PC-9 (cell line): ENCODE measurements at regions not wholly inside any gene's neighbourhood (a gene's known extent, or its start where the extent isn't known, plus 50 kb on each side); places are given as distances from the start of the nearest gene placed in this dataset.

Experiments used
- BruUV-seq: library from RNA; stranded (reverse); fragments of 400-500 nt; replicated peaks from 2 replicates; lab custom pipeline; 2021; lab: Mats Ljungman, UMichigan
- CTCF ChIA-PET: fragments of 300-600 bp; sonication (Branson Sonifier 250); formaldehyde crosslinking; loops from one replicate; lab custom pipeline; 2022; ENCODE audit warnings: antibody characterized with exemption; lab: Charles Lee
- POLR2A ChIA-PET: fragments of 300-600 bp; sonication (Branson Sonifier 250); formaldehyde crosslinking; loops from one replicate; lab custom pipeline; 2022; ENCODE audit warnings: antibody characterized with exemption; ENCODE audit not compliant: unreplicated experiment; lab: Charles Lee
- DNase-seq, 2 experiments: peaks; one replicate each; pipeline versions ENCODE4 v3.0.0 to v3.0.0-alpha.2; 2015 to 2022; ENCODE audit warnings: mixed read lengths in 1 of 2
- H2AFZ ChIP-seq: fragments of 200-600 bp; sonication (generic); 2 replicates; pipeline ENCODE4 v1.8.1; 2017; ENCODE audit warnings: antibody characterized with exemption
- H3F3A ChIP-seq: fragments of 200-600 bp; sonication (generic); 2 replicates; pipeline ENCODE4 v1.8.1; 2017; ENCODE audit warnings: antibody characterized with exemption, mild to moderate bottlenecking, low read depth; ENCODE audit not compliant: insufficient read depth
- H3K27ac ChIP-seq: fragments of 200-600 bp; sonication (generic); 2 replicates; pipeline ENCODE4 v1.6.1; 2016; ENCODE audit warnings: mixed run types
- H3K27me3 ChIP-seq: fragments of 200-600 bp; sonication (generic); 2 replicates; pipeline ENCODE4 v1.6.1; 2016; ENCODE audit warnings: low read depth, mixed run types; ENCODE audit not compliant: insufficient read depth
- H3K36me3 ChIP-seq: fragments of 200-600 bp; sonication (generic); 2 replicates; pipeline ENCODE4 v1.6.1; 2016; ENCODE audit warnings: low read depth, mixed run types
- H3K4me1 ChIP-seq: fragments of 200-600 bp; sonication (generic); replicated peaks from 2 replicates; pipeline ENCODE4 v1.6.1; 2016; ENCODE audit warnings: mixed run types; ENCODE audit not compliant: insufficient read depth
- H3K4me2 ChIP-seq: fragments of 200-600 bp; sonication (generic); 2 replicates; pipeline ENCODE4 v1.6.1; 2017; ENCODE audit warnings: mixed run types
- H3K4me3 ChIP-seq: fragments of 200-600 bp; sonication (generic); 2 replicates; pipeline ENCODE4 v1.6.1; 2016; ENCODE audit warnings: mixed run types
- H3K79me2 ChIP-seq: fragments of 200-600 bp; sonication (generic); 2 replicates; pipeline ENCODE4 v1.6.1; 2017; ENCODE audit warnings: low read depth, mixed run types
- H3K9me2 ChIP-seq: fragments of 200-600 bp; sonication (generic); 2 replicates; pipeline ENCODE4 v1.8.1; 2017; ENCODE audit warnings: mild to moderate bottlenecking; ENCODE audit not compliant: insufficient read depth
- H3K9me3 ChIP-seq: fragments of 200-600 bp; sonication (generic); 2 replicates; pipeline ENCODE4 v1.8.1; 2016; ENCODE audit warnings: low read depth; ENCODE audit not compliant: insufficient read depth
- H4K20me1 ChIP-seq: fragments of 200-600 bp; sonication (generic); 2 replicates; pipeline ENCODE4 v1.8.1; 2017; ENCODE audit not compliant: insufficient read depth
- CTCF ChIP-seq: fragments of 200-600 bp; sonication (generic); conservative IDR thresholded peaks from 2 replicates; pipeline ENCODE4 v1.6.1; 2017; ENCODE audit warnings: mixed run types, antibody characterized with exemption, mild to moderate bottlenecking, moderate library complexity
- EZH2 ChIP-seq: fragments of 200-600 bp; sonication (generic); IDR thresholded peaks from 2 replicates; pipeline ENCODE4 v1.8.0; 2017; ENCODE audit warnings: antibody characterized with exemption, low read depth
- intact Hi-C: fragments of 100-400 bp; cut with micrococcal nuclease; formaldehyde crosslinking; loops from one replicate; pipeline ENCODE4 v1.10.0; 2022; ENCODE audit not compliant: unreplicated experiment

- no peak for DNase-seq
Measured at GRCh38 chr10:128713471-128713870, 587.2 kb upstream of the MKI67 start.

GRCh38 chr10:128713874-128714570 lies 587.8 kb upstream of the MKI67 start:
- H3K4me1 ChIP-seq = no peaks in the 10 kb centered on the region
- TF ChIP-seq EZH2 = no peak
- no peak for TF ChIP-seq CTCF
- H4K20me1 ChIP-seq = no peaks in the 10 kb centered on the region
- no peak overlapping the region for H2AFZ ChIP-seq
- H3K9me3 ChIP-seq = no peaks in the 10 kb centered on the region
- H3K79me2 ChIP-seq = no peaks in the 10 kb centered on the region
- H3K27ac ChIP-seq = no peak overlapping the region
- H3K27me3 ChIP-seq = peaks cover 50% of the 10 kb centered on the region
- H3K4me2 ChIP-seq = no peak overlapping the region
- POLR2A ChIA-PET = no interaction called here
- no peaks in the 10 kb centered on the region for H3K36me3 ChIP-seq
- no peak for DNase-seq
- intact Hi-C loops = no loop called here
- H3K4me3 ChIP-seq = no peak overlapping the region
- no peaks in the 10 kb centered on the region for H3F3A ChIP-seq
- CTCF ChIA-PET = no interaction called here
- no TSS peak for BruUV-seq
- H3K9me2 ChIP-seq = no peaks in the 10 kb centered on the region

More at GRCh38 chr10:128713471-128713870, 587.2 kb upstream of the MKI67 start:
- TF ChIP-seq EZH2 = no peak
- no peak for TF ChIP-seq CTCF
- no peak overlapping the region for H2AFZ ChIP-seq
- ChIA-PET POLR2A (no interaction called here), CTCF (no interaction called here)
- H3K36me3 ChIP-seq = no peaks in the 10 kb centered on the region
- no TSS peak for BruUV-seq
- no peaks in the 10 kb centered on the region for H3K4me1 ChIP-seq
- intact Hi-C loops = no loop called here
- no peaks in the 10 kb centered on the region for H3K9me3 ChIP-seq
- H3K4me3 ChIP-seq = no peak overlapping the region
- H3K9me2 ChIP-seq = no peaks in the 10 kb centered on the region
- H3K4me2 ChIP-seq = no peak overlapping the region
- no peaks in the 10 kb centered on the region for H3K79me2 ChIP-seq
- H3K27ac ChIP-seq = no peak overlapping the region
- peaks cover 53% of the 10 kb centered on the region for H3K27me3 ChIP-seq
- H3F3A ChIP-seq = no peaks in the 10 kb centered on the region
- H4K20me1 ChIP-seq = no peaks in the 10 kb centered on the region

GRCh38 chr10:128714644-128715415 lies 588.6 kb upstream of the MKI67 start:
- Histone ChIP-seq H3F3A (no peaks in the 10 kb centered on the region), H3K27me3 (peaks cover 44% of the 10 kb centered on the region), H3K36me3 (no peaks in the 10 kb centered on the region), H3K27ac (no peak overlapping the region), H3K4me3 (no peak overlapping the region), H3K9me3 (no peaks in the 10 kb centered on the region), H3K9me2 (no peaks in the 10 kb centered on the region), H3K4me1 (no peaks in the 10 kb centered on the region), H4K20me1 (no peaks in the 10 kb centered on the region), H3K4me2 (no peak overlapping the region), H3K79me2 (no peaks in the 10 kb centered on the region), H2AFZ (no peak overlapping the region)
- no peak for TF ChIP-seq CTCF
- no peak for TF ChIP-seq EZH2
- ChIA-PET CTCF (no interaction called here), POLR2A (no interaction called here)
- intact Hi-C loops = no loop called here
- BruUV-seq = no TSS peak
- DNase-seq = no peak
